ENCODE measurements at regions not wholly inside any gene's neighbourhood (a gene's known extent, or its start where the extent isn't known, plus 50 kb on each side); places are given as distances from the start of the nearest gene placed in this dataset.

DNA sequence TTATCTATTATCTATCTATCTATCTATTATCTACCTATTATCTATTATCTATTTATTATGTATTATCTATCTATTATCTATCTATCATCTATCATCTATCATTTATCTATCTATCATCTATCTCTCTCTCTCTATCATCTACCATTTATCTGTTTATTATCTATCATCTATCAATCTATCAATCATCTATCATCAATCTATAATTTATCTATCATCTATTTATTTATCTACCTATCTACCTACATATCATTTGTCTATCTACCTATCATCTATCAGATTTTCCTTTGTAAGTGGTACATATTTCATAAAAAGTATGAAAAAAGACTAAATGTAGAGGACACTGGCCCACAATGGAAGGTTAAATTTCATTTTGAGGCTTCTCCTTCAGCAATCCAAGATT, 212.1 kb upstream of the EXOC2 start:
- no peaks in the 10 kb centered on the region for H3K4me1 ChIP-seq (ENCODE audit: insufficient read depth, low read length)
- no peaks in the 10 kb centered on the region for H3K36me3 ChIP-seq (ENCODE audit: insufficient read depth, low read length)
- H2AFZ ChIP-seq (ENCODE audit: low read length): no peak overlapping the region
- no peak overlapping the region for H3K4me2 ChIP-seq (ENCODE audit: insufficient read depth, low read length)
- DNase-seq (ENCODE audit: insufficient read length, low spot score, missing footprints): no peak
- no peaks in the 10 kb centered on the region for H3K27me3 ChIP-seq (ENCODE audit: insufficient read depth, low read length)
- H3K9me3 ChIP-seq (ENCODE audit: low read depth, low read length): no peaks in the 10 kb centered on the region
- H3K4me3 ChIP-seq (ENCODE audit: insufficient read depth, low read length): no peak overlapping the region
- no peaks in the 10 kb centered on the region for H4K20me1 ChIP-seq (ENCODE audit: insufficient read depth, low read length)
- no peaks in the 10 kb centered on the region for H3K79me2 ChIP-seq (ENCODE audit: insufficient read depth, low read length)
- H3K27ac ChIP-seq (ENCODE audit: low read depth, low read length): no peak overlapping the region
- TF ChIP-seq, protein P1, sequence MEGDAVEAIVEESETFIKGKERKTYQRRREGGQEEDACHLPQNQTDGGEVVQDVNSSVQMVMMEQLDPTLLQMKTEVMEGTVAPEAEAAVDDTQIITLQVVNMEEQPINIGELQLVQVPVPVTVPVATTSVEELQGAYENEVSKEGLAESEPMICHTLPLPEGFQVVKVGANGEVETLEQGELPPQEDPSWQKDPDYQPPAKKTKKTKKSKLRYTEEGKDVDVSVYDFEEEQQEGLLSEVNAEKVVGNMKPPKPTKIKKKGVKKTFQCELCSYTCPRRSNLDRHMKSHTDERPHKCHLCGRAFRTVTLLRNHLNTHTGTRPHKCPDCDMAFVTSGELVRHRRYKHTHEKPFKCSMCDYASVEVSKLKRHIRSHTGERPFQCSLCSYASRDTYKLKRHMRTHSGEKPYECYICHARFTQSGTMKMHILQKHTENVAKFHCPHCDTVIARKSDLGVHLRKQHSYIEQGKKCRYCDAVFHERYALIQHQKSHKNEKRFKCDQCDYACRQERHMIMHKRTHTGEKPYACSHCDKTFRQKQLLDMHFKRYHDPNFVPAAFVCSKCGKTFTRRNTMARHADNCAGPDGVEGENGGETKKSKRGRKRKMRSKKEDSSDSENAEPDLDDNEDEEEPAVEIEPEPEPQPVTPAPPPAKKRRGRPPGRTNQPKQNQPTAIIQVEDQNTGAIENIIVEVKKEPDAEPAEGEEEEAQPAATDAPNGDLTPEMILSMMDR (IDR thresholded peaks at IDR 0.05; ENCODE audit: extremely low read depth, low read depth, low read length): no peak

DNA sequence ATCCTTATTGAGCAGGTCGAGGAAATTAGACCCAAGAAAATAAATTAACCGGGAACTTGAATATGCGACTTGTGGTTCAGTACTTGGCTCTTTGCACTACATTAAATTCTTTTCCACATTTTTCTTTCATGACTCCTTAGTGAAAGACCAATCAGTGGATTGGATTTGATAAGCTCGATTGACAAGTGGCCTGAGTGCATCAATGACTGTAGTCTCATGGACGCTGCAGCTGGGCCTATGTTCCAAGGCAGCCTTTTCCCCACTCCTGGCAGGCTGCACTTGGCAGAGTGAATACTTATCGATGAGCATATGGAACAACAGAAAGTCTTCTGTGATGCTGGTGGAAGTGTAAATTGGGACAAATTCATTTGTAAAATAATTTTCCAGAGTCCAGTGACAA, 210.8 kb upstream of the EXOC2 start:
- H3K4me2 ChIP-seq (ENCODE audit: insufficient read depth, low read length): no peak overlapping the region
- no peaks in the 10 kb centered on the region for H3K9me3 ChIP-seq (ENCODE audit: low read depth, low read length)
- no peaks in the 10 kb centered on the region for H3K27me3 ChIP-seq (ENCODE audit: insufficient read depth, low read length)
- no peak overlapping the region for H3K27ac ChIP-seq (ENCODE audit: low read depth, low read length)
- no peaks in the 10 kb centered on the region for H3K4me1 ChIP-seq (ENCODE audit: insufficient read depth, low read length)
- H2AFZ ChIP-seq (ENCODE audit: low read length): no peak overlapping the region
- DNase-seq (ENCODE audit: insufficient read length, low spot score, missing footprints): no peak
- TF ChIP-seq, protein P1 (IDR thresholded peaks at IDR 0.05; ENCODE audit: extremely low read depth, low read depth, low read length): no peak
- H3K79me2 ChIP-seq (ENCODE audit: insufficient read depth, low read length): no peaks in the 10 kb centered on the region
- no peaks in the 10 kb centered on the region for H4K20me1 ChIP-seq (ENCODE audit: insufficient read depth, low read length)
- H3K36me3 ChIP-seq (ENCODE audit: insufficient read depth, low read length): no peaks in the 10 kb centered on the region
- no peak overlapping the region for H3K4me3 ChIP-seq (ENCODE audit: insufficient read depth, low read length)

DNA sequence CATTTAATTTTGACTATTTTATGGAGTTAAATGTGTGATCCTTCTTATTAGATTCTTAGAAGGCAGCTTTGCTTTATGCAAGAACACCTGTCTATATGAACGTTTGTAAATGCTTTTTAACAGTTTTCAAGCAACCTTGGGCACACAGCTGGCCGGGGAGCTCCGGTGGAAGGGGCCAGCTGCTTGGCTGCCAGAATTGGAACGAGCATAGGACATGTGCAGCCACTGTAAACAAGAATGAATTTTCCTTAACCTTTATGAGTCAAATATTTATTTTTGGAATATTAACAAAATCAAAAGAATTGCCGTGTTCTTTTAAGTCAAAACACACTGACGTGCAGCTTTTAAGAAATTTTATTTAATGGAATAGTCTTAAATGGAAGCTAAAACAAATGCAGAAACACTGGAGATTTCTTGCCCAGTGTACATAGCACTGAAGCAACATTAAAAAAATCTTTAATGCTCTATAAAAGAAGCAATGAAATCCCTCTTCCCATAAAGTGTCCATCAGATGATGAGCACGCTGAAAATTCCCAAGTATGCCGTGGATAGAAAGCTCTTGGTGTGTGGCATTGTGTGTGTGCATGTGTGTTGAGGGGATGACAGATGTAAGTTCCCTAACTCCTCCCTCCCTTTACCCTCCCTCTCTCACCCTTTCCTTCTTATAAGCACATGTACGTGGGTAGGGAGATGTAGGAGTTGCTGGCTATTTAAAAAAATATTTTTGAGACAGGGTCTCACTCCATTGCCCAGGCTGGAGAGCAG, 208.9 kb upstream of the EXOC2 start:
- Histone ChIP-seq H3K27me3 (ENCODE audit: insufficient read depth, low read length) (no peaks in the 10 kb centered on the region), H3K79me2 (ENCODE audit: insufficient read depth, low read length) (no peaks in the 10 kb centered on the region), H3K4me2 (ENCODE audit: insufficient read depth, low read length) (no peak overlapping the region), H3K4me3 (ENCODE audit: insufficient read depth, low read length) (no peak overlapping the region), H3K4me1 (ENCODE audit: insufficient read depth, low read length) (no peaks in the 10 kb centered on the region), H3K36me3 (ENCODE audit: insufficient read depth, low read length) (no peaks in the 10 kb centered on the region), H2AFZ (ENCODE audit: low read length) (no peak overlapping the region), H3K27ac (ENCODE audit: low read depth, low read length) (no peak overlapping the region), H4K20me1 (ENCODE audit: insufficient read depth, low read length) (no peaks in the 10 kb centered on the region), H3K9me3 (ENCODE audit: low read depth, low read length) (no peaks in the 10 kb centered on the region)
- DNase-seq (ENCODE audit: insufficient read length, low spot score, missing footprints): no peak
- TF ChIP-seq, protein P1 (IDR thresholded peaks at IDR 0.05; ENCODE audit: extremely low read depth, low read depth, low read length): no peak

DNA sequence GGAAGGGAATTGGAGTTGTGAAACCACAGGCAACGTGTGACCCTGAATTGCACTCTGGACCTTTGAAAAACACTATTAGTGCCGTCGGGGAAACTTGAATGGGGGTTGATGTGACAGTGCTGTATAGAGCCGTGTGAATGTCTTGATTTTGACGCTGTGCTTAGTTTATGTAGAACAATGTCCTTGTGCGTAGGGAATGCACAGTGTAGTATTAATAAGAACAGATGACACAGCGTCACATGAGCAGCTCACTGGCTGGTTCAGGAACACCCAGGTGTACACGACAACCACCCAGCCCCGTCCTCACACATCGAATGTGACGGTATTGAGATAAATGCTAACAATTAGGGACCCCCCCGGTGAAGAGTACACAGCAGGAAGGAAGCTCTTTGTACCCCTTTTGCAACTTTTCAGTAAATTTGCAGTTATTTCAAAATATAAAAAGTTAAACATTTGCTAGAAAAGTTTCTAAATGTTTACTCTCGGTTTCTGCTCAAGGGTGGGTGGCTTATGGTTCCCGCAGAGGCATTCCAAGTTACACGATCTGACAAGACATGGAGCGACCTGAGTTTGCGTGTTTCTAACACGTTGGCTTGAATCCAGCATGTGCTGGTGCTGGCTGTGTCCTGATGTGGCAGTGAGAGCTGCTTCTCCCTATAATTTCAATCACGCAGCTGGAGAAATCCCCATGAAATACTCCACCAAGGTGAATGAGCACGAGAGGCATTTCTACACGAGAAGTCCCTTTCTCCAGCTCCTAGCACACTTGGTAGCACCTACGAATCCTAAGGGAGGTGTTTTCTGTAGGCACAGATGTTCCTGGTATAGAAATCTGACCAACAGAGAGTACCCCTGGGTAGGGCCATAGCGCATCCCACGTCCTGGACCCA, 208.0 kb upstream of the EXOC2 start:
- H3K4me3 ChIP-seq (ENCODE audit: insufficient read depth, low read length): no peak overlapping the region
- DNase-seq (ENCODE audit: insufficient read length, low spot score, missing footprints): no peak

More for the DNA sequence above, 208.0 kb upstream of the EXOC2 start:
- H3K27me3 ChIP-seq (ENCODE audit: insufficient read depth, low read length): no peaks in the 10 kb centered on the region
- H2AFZ ChIP-seq (ENCODE audit: low read length): no peak overlapping the region
- TF ChIP-seq, protein P1 (IDR thresholded peaks at IDR 0.05; ENCODE audit: extremely low read depth, low read depth, low read length): no peak
- no peaks in the 10 kb centered on the region for H3K9me3 ChIP-seq (ENCODE audit: low read depth, low read length)
- H3K4me1 ChIP-seq (ENCODE audit: insufficient read depth, low read length): no peaks in the 10 kb centered on the region
- no peak overlapping the region for H3K27ac ChIP-seq (ENCODE audit: low read depth, low read length)
- H3K79me2 ChIP-seq (ENCODE audit: insufficient read depth, low read length): no peaks in the 10 kb centered on the region
- H4K20me1 ChIP-seq (ENCODE audit: insufficient read depth, low read length): no peaks in the 10 kb centered on the region
- no peak overlapping the region for H3K4me2 ChIP-seq (ENCODE audit: insufficient read depth, low read length)
- no peaks in the 10 kb centered on the region for H3K36me3 ChIP-seq (ENCODE audit: insufficient read depth, low read length)

Data from osteoblast (primary cell).